Large intestine (tissue), 3 donors: ENCODE measurements at regions not wholly inside any gene's neighbourhood (a gene's known extent, or its start where the extent isn't known, plus 50 kb on each side); places are given as distances from the start of the nearest gene placed in this dataset.

Experiments
- DNase-seq, 2 donors: peaks; one replicate each; pipeline versions ENCODE4 v3.0.0 to v3.0.0-alpha.2; 2013
- H3K27ac ChIP-seq: one replicate; pipeline ENCODE4 v1.5.1; 2013; ENCODE audit warnings: low read length
- H3K27me3 ChIP-seq: 2 replicates; pipeline ENCODE4 v1.6.1; 2013; ENCODE audit warnings: low read length; ENCODE audit not compliant: control insufficient read depth, insufficient read depth
- H3K36me3 ChIP-seq: 2 replicates; pipeline ENCODE4 v1.6.1; 2013; ENCODE audit warnings: low read length; ENCODE audit not compliant: control insufficient read depth, insufficient read depth
- H3K4me1 ChIP-seq: one replicate; pipeline ENCODE4 v1.6.1; 2013; ENCODE audit warnings: low read length; ENCODE audit not compliant: control insufficient read depth, insufficient read depth
- H3K4me3 ChIP-seq: one replicate; pipeline ENCODE4 v1.5.1; 2013; ENCODE audit warnings: low read length
- H3K9me3 ChIP-seq: one replicate; pipeline ENCODE4 v1.6.1; 2013; ENCODE audit warnings: mild to moderate bottlenecking, low read depth, low read length, moderate library complexity; ENCODE audit not compliant: control insufficient read depth
- WGBS: methylation state at CpG from one replicate; pipeline ENCODE4 v1.1.5; 2013; ENCODE audit warnings: low lambda C conversion rate; ENCODE audit not compliant: insufficient coverage; 5-methylcytosine and 5-hydroxymethylcytosine counted together

GRCh38 chr18:61203151-61203550 is 130.1 kb upstream of the CDH20 start:
- no peak overlapping the region for H3K27ac ChIP-seq
- no peak overlapping the region for H3K4me3 ChIP-seq
- H3K27me3 ChIP-seq, result no peaks in the 10 kb centered on the region
- no peak for DNase-seq
- no peaks in the 10 kb centered on the region for H3K9me3 ChIP-seq
- H3K4me1 ChIP-seq, result no peaks in the 10 kb centered on the region
- no peaks in the 10 kb centered on the region for H3K36me3 ChIP-seq
- 80% methylated on average over 1 of the region's 1 CpG for WGBS

GRCh38 chr18:61209801-61210200 is 123.4 kb upstream of the CDH20 start:
- no peaks in the 10 kb centered on the region for H3K36me3 ChIP-seq
- H3K27ac ChIP-seq, result no peak overlapping the region
- no peaks in the 10 kb centered on the region for H3K27me3 ChIP-seq
- 83% methylated on average over 2 of the region's 5 CpGs for WGBS
- DNase-seq, result no peak
- H3K9me3 ChIP-seq, result no peaks in the 10 kb centered on the region
- H3K4me3 ChIP-seq, result no peak overlapping the region
- no peaks in the 10 kb centered on the region for H3K4me1 ChIP-seq

GRCh38 chr18:61216051-61216450 is 117.2 kb upstream of the CDH20 start:
- Histone ChIP-seq H3K27ac (no peak overlapping the region), H3K4me1 (no peaks in the 10 kb centered on the region), H3K36me3 (no peaks in the 10 kb centered on the region), H3K27me3 (no peaks in the 10 kb centered on the region), H3K4me3 (no peak overlapping the region), H3K9me3 (no peaks in the 10 kb centered on the region)
- DNase-seq, result no peak
- WGBS, result 50% methylated on average over 1 of the region's 6 CpGs

- DNase-seq, result no peak
- H3K36me3 ChIP-seq, result no peaks in the 10 kb centered on the region
- H3K27ac ChIP-seq, result no peak overlapping the region
- no peak overlapping the region for H3K4me3 ChIP-seq
- H3K4me1 ChIP-seq, result no peaks in the 10 kb centered on the region
- no peaks in the 10 kb centered on the region for H3K27me3 ChIP-seq
- no peaks in the 10 kb centered on the region for H3K9me3 ChIP-seq
Measured at GRCh38 chr18:61222206-61222605, 111.0 kb upstream of the CDH20 start.

- H3K36me3 ChIP-seq, result no peaks in the 10 kb centered on the region
- H3K27ac ChIP-seq, result no peak overlapping the region
- H3K4me1 ChIP-seq, result no peaks in the 10 kb centered on the region
- no peaks in the 10 kb centered on the region for H3K27me3 ChIP-seq
- H3K9me3 ChIP-seq, result no peaks in the 10 kb centered on the region
- no peak for DNase-seq
- H3K4me3 ChIP-seq, result no peak overlapping the region
Measured at GRCh38 chr18:61225336-61225735, 107.9 kb upstream of the CDH20 start.

GRCh38 chr18:61236356-61237057 is 96.7 kb upstream of the CDH20 start:
- Histone ChIP-seq H3K27me3 (no peaks in the 10 kb centered on the region), H3K27ac (no peak overlapping the region), H3K9me3 (no peaks in the 10 kb centered on the region), H3K36me3 (no peaks in the 10 kb centered on the region), H3K4me1 (no peaks in the 10 kb centered on the region), H3K4me3 (no peak overlapping the region)
- no peak for DNase-seq
- 100% methylated on average over 1 of the region's 7 CpGs for WGBS

GRCh38 chr18:61237529-61237928 is 95.7 kb upstream of the CDH20 start:
- H3K36me3 ChIP-seq, result no peaks in the 10 kb centered on the region
- H3K9me3 ChIP-seq, result no peaks in the 10 kb centered on the region
- WGBS, result 100% methylated on average over 2 of the region's 7 CpGs
- DNase-seq, result no peak
- H3K4me3 ChIP-seq, result no peak overlapping the region
- H3K4me1 ChIP-seq, result no peaks in the 10 kb centered on the region
- H3K27ac ChIP-seq, result no peak overlapping the region
- no peaks in the 10 kb centered on the region for H3K27me3 ChIP-seq

GRCh38 chr18:61239051-61239450 is 94.2 kb upstream of the CDH20 start:
- no peak overlapping the region for H3K4me3 ChIP-seq
- H3K36me3 ChIP-seq, result no peaks in the 10 kb centered on the region
- no peaks in the 10 kb centered on the region for H3K4me1 ChIP-seq
- H3K27ac ChIP-seq, result no peak overlapping the region
- no peak for DNase-seq
- 100% methylated on average over 1 of the region's 5 CpGs for WGBS
- H3K27me3 ChIP-seq, result no peaks in the 10 kb centered on the region
- no peaks in the 10 kb centered on the region for H3K9me3 ChIP-seq

- H3K36me3 ChIP-seq, result no peaks in the 10 kb centered on the region
- no peaks in the 10 kb centered on the region for H3K4me1 ChIP-seq
- WGBS, result 95% methylated on average over 2 of the region's 5 CpGs
- H3K27ac ChIP-seq, result no peak overlapping the region
- no peaks in the 10 kb centered on the region for H3K9me3 ChIP-seq
- H3K4me3 ChIP-seq, result no peak overlapping the region
- DNase-seq, result no peak
- no peaks in the 10 kb centered on the region for H3K27me3 ChIP-seq
Measured at GRCh38 chr18:61241260-61241853, 91.9 kb upstream of the CDH20 start.

GRCh38 chr18:61244632-61245031 is 88.6 kb upstream of the CDH20 start:
- Histone ChIP-seq H3K36me3 (no peaks in the 10 kb centered on the region), H3K4me1 (no peaks in the 10 kb centered on the region), H3K27me3 (no peaks in the 10 kb centered on the region), H3K9me3 (no peaks in the 10 kb centered on the region), H3K27ac (no peak overlapping the region), H3K4me3 (no peak overlapping the region)
- no CpG with 5 or more reads among the region's 3 CpGs for WGBS
- no peak for DNase-seq

GRCh38 chr18:61245276-61245675 is 88.0 kb upstream of the CDH20 start:
- H3K36me3 ChIP-seq, result no peaks in the 10 kb centered on the region
- no peak overlapping the region for H3K27ac ChIP-seq
- no peak overlapping the region for H3K4me3 ChIP-seq
- no peaks in the 10 kb centered on the region for H3K4me1 ChIP-seq
- WGBS, result 88% methylated on average over 2 of the region's 3 CpGs
- no peaks in the 10 kb centered on the region for H3K27me3 ChIP-seq
- H3K9me3 ChIP-seq, result no peaks in the 10 kb centered on the region
- DNase-seq, result no peak
